Fibroblast of pulmonary artery (primary cell): ENCODE measurements at regions not wholly inside any gene's neighbourhood (a gene's known extent, or its start where the extent isn't known, plus 50 kb on each side); places are given as distances from the start of the nearest gene placed in this dataset.

Experiments
- DNase-seq: peaks from one replicate; pipeline ENCODE4 v3.0.0-alpha.2; 2010; ENCODE audit warnings: low read depth
- H3K4me3 ChIP-seq: replicated peaks from 2 replicates; pipeline ENCODE4 v1.5.1; 2011; ENCODE audit warnings: low read depth, mild to moderate bottlenecking, control low read depth, low read length, moderate library complexity
- CTCF ChIP-seq: IDR thresholded peaks from 2 replicates; pipeline ENCODE4 v1.5.1; 2011; ENCODE audit warnings: mild to moderate bottlenecking, control low read depth, low read length, inconsistent platforms; ENCODE audit errors: missing control alignments

GRCh38 chr9:95721061-95721531 is 154.4 kb upstream of the ERCC6L2 start:
- no peak overlapping the region for H3K4me3 ChIP-seq
- TF ChIP-seq CTCF = no peak
- no peak for DNase-seq

GRCh38 chr9:95720496-95720895 is 155.0 kb upstream of the ERCC6L2 start:
- TF ChIP-seq CTCF = no peak
- H3K4me3 ChIP-seq = no peak overlapping the region
- DNase-seq = no peak

- H3K4me3 ChIP-seq = no peak overlapping the region
- no peak for TF ChIP-seq CTCF
- no peak for DNase-seq
These were observed 156.1 kb upstream of the ERCC6L2 start for GRCh38 chr9:95719354-95719753.

- H3K4me3 ChIP-seq = no peak overlapping the region
- no peak for TF ChIP-seq CTCF
These were observed 157.2 kb upstream of the ERCC6L2 start for GRCh38 chr9:95718263-95718662.

GRCh38 chr9:95715868-95716435 is 159.5 kb upstream of the ERCC6L2 start:
- DNase-seq = no peak
- TF ChIP-seq CTCF = no peak
- no peak overlapping the region for H3K4me3 ChIP-seq

More at GRCh38 chr9:95718263-95718662, 157.2 kb upstream of the ERCC6L2 start:
- DNase-seq = no peak

- no peak for DNase-seq
- H3K4me3 ChIP-seq = no peak overlapping the region
- TF ChIP-seq CTCF = no peak
These were observed 165.0 kb upstream of the ERCC6L2 start for GRCh38 chr9:95710446-95710845.

- H3K4me3 ChIP-seq = no peak overlapping the region
- no peak for TF ChIP-seq CTCF
- DNase-seq = no peak
These were observed 178.8 kb upstream of the ERCC6L2 start for GRCh38 chr9:95696701-95697100.
